Endodermal cell (in vitro differentiated cells): ENCODE measurements at regions not wholly inside any gene's neighbourhood (a gene's known extent, or its start where the extent isn't known, plus 50 kb on each side); places are given as distances from the start of the nearest gene placed in this dataset.

ENCODE experiments used
- DNase-seq: peaks from one replicate; pipeline ENCODE4 v3.0.0-alpha.2; 2017
- H3K27ac ChIP-seq: 2 replicates; pipeline ENCODE4 v1.5.1; 2013; ENCODE audit warnings: mild to moderate bottlenecking, low read depth, low read length, moderate library complexity
- H3K27me3 ChIP-seq: 2 replicates; pipeline ENCODE4 v1.6.1; 2013; ENCODE audit warnings: mild to moderate bottlenecking, low read length, moderate library complexity; ENCODE audit not compliant: insufficient read depth, control insufficient read depth, poor library complexity, severe bottlenecking
- H3K36me3 ChIP-seq: 2 replicates; pipeline ENCODE4 v1.7.0; 2013; ENCODE audit warnings: mild to moderate bottlenecking, low read length, moderate library complexity; ENCODE audit not compliant: control insufficient read depth, insufficient read depth
- H3K4me1 ChIP-seq: one replicate; pipeline ENCODE4 v1.7.0; 2013; ENCODE audit warnings: low read length; ENCODE audit not compliant: control insufficient read depth, insufficient read depth
- H3K4me3 ChIP-seq: 2 replicates; pipeline ENCODE4 v1.5.1; 2013; ENCODE audit warnings: mild to moderate bottlenecking, low read length, moderate library complexity
- H3K9ac ChIP-seq: 2 replicates; pipeline ENCODE4 v1.6.1; 2013; ENCODE audit warnings: mild to moderate bottlenecking, low read length, moderate library complexity; ENCODE audit not compliant: poor library complexity, severe bottlenecking; ENCODE audit errors: extremely low read depth
- H3K9me3 ChIP-seq: 2 replicates; pipeline ENCODE4 v1.6.1; 2013; ENCODE audit warnings: mild to moderate bottlenecking, low read length, moderate library complexity; ENCODE audit not compliant: control insufficient read depth
- H3K27ac Mint-ChIP-seq: 2 replicates; pipeline ENCODE4 v1.8.0; 2020; ENCODE audit warnings: mixed read lengths
- H3K27me3 Mint-ChIP-seq: 2 replicates; pipeline ENCODE4 v1.8.0; 2021; ENCODE audit warnings: mild to moderate bottlenecking, mixed read lengths; ENCODE audit not compliant: insufficient read depth
- H3K36me3 Mint-ChIP-seq: 2 replicates; pipeline ENCODE4 v1.8.0; 2020; ENCODE audit warnings: low read depth, mixed read lengths
- H3K4me1 Mint-ChIP-seq: 2 replicates; pipeline ENCODE4 v1.8.0; 2020; ENCODE audit warnings: mixed read lengths
- H3K4me3 Mint-ChIP-seq: 2 replicates; pipeline ENCODE4 v1.8.0; 2020; ENCODE audit warnings: mild to moderate bottlenecking, moderate library complexity, mixed read lengths
- H3K9me3 Mint-ChIP-seq: 2 replicates; pipeline ENCODE4 v1.8.0; 2020; ENCODE audit warnings: mild to moderate bottlenecking, mixed read lengths
- CTCF ChIP-seq: fragments of 200-600 bp; sonication (generic); conservative IDR thresholded peaks from 2 replicates; pipeline ENCODE4 v1.5.0; 2021; ENCODE audit warnings: antibody characterized with exemption, mild to moderate bottlenecking
- WGBS, 2 experiments: methylation state at CpG; one replicate each; pipeline versions ENCODE4 v1.1.5 to v1.1.7; 2013; ENCODE audit warnings: missing lambda C conversion rate in 2 of 2, mixed read lengths in 1 of 2; ENCODE audit not compliant: insufficient coverage in 1 of 2, insufficient read length in 1 of 2; 5-methylcytosine and 5-hydroxymethylcytosine counted together

DNA sequence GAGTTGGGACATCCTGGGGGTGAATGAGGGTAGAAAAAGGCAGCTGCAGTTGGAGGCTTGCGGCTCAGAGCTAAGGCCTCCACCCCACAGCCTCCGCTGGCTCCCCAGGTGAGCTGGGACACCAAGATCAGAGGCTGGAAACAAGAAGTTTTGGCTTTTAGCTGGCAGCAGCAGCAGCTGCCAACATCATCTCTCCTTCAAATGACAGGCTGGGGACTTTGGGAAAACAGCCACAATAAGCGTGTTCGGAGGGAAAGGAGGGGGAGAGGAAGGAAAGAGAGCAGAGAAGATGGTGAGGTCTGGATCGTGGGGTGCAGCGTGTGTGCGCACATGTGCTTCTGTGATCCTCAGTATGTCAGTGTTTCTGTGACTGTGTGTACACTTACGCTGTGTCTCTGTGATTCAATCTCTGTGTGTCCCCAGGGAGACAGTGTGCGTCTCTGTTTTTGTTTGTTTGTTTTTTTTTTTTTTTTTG, 62.0 kb upstream of the RASD2 start:
- no peak for TF ChIP-seq CTCF
- Mint-ChIP-seq H3K9me3 (peaks cover 2% of the 10 kb centered on the region), H3K4me3 (no peak overlapping the region), H3K27me3 (peaks cover 7% of the 10 kb centered on the region), H3K27ac (no peak overlapping the region), H3K4me1 (no peaks in the 10 kb centered on the region), H3K36me3 (no peaks in the 10 kb centered on the region)
- H3K4me1 ChIP-seq = no peaks in the 10 kb centered on the region
- H3K27ac ChIP-seq = no peak overlapping the region
- no peaks in the 10 kb centered on the region for H3K9me3 ChIP-seq
- H3K9ac ChIP-seq = no peak overlapping the region
- H3K27me3 ChIP-seq = no peaks in the 10 kb centered on the region
- WGBS, 2 experiments = 94 to 98% methylated on average over 5 to 9 of the region's 9 CpGs
- H3K4me3 ChIP-seq = no peak overlapping the region
- no peak for DNase-seq
- H3K36me3 ChIP-seq = no peaks in the 10 kb centered on the region

DNA sequence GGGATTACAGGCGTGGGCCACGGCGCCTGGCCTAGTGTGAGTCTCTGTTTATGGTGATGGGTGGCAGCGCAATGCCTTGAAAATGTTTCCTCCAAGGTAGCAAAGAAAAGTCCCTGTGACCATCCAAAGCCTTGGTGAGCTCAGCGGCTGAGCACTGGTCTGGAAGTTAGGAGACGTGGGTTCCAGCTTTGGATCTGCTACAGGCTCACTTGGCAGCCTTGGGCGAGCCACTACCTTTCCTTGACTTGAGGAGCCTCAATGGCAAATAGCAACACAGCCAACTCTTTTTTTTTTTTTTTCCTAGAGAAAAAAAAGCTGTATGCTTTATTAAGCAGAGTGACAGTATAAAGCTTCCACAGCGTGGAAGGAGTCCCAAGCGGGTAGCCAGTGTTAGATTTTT, 61.3 kb upstream of the RASD2 start:
- Histone ChIP-seq H3K9ac (no peak overlapping the region), H3K9me3 (no peaks in the 10 kb centered on the region), H3K27me3 (no peaks in the 10 kb centered on the region), H3K4me3 (no peak overlapping the region), H3K27ac (no peak overlapping the region), H3K36me3 (no peaks in the 10 kb centered on the region), H3K4me1 (no peaks in the 10 kb centered on the region)
- Mint-ChIP-seq H3K9me3 (peaks cover 2% of the 10 kb centered on the region), H3K27me3 (peaks cover 10% of the 10 kb centered on the region), H3K4me1 (no peaks in the 10 kb centered on the region), H3K27ac (no peak overlapping the region), H3K36me3 (no peaks in the 10 kb centered on the region), H3K4me3 (no peak overlapping the region)
- no peak for DNase-seq
- WGBS, 2 experiments = 82 to 89% methylated on average over 8 to 9 of the region's 9 CpGs
- no peak for TF ChIP-seq CTCF

GRCh38 chr22:35479985-35480550, 60.6 kb upstream of the RASD2 start:
- H3K9me3 Mint-ChIP-seq = peaks cover 2% of the 10 kb centered on the region
- no peak overlapping the region for H3K4me3 Mint-ChIP-seq
- Histone ChIP-seq H3K9ac (no peak overlapping the region), H3K4me3 (no peak overlapping the region), H3K9me3 (no peaks in the 10 kb centered on the region), H3K27me3 (no peaks in the 10 kb centered on the region), H3K27ac (no peak overlapping the region), H3K4me1 (no peaks in the 10 kb centered on the region), H3K36me3 (no peaks in the 10 kb centered on the region)
- no peak for TF ChIP-seq CTCF
- peaks cover 3% of the 10 kb centered on the region for H3K4me1 Mint-ChIP-seq
- H3K27me3 Mint-ChIP-seq = peaks cover 10% of the 10 kb centered on the region
- no peaks in the 10 kb centered on the region for H3K36me3 Mint-ChIP-seq
- DNase-seq = no peak
- H3K27ac Mint-ChIP-seq = no peak overlapping the region
- 92 to 95% methylated on average over 4 to 13 of the region's 13 CpGs for WGBS, 2 experiments
